ENCODE measurements at regions not wholly inside any gene's neighbourhood (a gene's known extent, or its start where the extent isn't known, plus 50 kb on each side); places are given as distances from the start of the nearest gene placed in this dataset.
"Not testable (repeated sequence)": the region's sequence is repeated elsewhere in the genome, so short reads cannot be mapped to it uniquely, and the experiment has no call there.

DNA sequence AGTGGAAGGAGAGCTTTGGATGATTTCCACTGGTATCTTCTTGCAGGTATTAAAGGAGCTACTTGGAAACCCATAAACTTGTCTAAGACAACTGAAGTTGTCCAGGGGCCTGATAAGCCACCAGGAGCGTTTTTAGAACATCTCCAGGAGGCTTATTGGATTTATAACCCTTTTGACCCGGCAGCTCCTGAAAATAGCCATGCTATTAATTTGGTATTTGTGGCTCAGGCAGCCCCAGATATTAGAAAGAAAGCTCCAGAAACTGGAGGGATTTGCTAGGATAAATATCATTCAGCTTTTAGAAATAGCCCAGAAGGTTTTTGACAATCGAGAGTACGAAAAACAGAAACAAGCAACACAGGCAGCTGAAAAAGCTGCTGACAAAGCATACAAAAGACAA is 461.0 kb upstream of the HTR1E start:
- DNase-seq (ENCODE audit: low spot score), result peak; percentile 96

DNA sequence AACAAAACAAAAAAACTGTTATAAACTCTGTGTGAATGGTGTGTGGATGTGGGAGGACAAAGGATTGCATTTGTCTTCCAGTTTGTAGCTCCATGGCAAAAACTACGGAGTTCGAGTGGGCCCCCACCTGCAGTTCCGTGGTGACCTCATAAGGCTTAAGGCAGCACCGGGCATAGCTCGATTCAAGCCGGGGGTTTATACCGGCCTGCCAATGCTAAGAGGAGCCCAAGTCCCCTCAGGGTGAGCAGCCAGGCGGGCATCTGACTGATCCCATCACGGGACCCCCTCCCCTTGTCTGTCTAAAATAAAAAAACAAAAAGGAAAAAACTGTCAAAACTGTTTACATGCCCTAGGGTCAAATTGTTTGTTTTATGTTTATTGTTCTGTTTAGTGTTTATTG is 463.2 kb upstream of the HTR1E start:
- DNase-seq (ENCODE audit: low spot score), result no peak

DNA sequence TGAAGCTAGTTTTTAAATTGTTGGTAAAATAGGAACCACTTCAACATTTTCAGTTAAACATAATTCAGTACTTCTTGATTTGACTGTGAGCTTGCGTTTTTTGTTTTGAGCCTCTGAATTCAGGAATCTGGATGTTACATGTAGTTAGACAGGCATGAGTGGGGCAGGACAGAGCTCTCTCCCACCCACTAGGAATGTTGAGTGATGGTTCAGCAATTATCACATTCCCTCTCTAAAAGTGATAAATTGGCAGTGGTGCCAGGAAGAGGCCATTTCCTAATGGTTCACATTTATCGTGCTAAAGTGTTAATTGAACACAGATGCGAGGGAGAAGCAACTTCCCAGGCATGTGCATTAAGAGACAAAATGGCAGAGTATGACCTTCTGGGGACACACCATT is 465.5 kb upstream of the HTR1E start:
- DNase-seq (ENCODE audit: low spot score), result no peak

DNA sequence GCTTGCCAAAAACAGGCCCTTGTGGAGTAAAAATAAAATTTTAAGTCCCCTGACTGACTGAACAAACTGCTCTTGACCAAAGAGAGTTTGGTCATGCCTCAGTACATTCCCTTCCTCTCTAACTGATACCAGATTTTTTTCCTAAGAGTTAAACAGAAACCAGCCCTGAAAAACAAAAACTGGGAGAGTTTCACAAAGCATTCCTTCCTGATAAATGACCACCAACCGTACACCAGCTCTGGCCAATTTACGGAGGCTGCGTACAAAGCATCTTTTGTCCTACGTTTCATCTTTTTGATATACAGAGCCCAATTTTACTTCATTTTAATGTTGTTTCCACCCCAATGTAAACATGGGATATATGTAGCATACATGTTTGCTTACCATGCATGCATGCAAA is 477.4 kb upstream of the HTR1E start:
- DNase-seq (ENCODE audit: low spot score), result no peak

DNA sequence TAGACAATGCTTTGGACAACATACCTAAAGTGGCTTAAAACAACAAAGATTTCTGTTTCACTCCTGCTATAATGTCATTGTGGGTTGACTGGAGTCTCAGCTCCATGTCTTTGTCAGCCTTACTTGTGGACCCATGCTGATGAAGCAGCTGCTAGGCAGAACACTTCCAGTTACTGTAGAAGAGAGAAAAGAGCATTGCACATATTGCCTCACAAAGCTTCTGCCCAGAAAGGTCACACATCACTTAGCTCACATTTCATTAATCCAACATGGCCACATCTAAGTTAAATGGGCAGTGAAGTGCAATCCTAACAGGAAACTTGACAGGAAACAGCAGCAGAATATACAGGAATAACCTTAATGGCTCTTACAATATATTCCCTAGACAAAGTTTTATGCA is 480.5 kb upstream of the HTR1E start:
- no peak for DNase-seq (ENCODE audit: low spot score)

DNA sequence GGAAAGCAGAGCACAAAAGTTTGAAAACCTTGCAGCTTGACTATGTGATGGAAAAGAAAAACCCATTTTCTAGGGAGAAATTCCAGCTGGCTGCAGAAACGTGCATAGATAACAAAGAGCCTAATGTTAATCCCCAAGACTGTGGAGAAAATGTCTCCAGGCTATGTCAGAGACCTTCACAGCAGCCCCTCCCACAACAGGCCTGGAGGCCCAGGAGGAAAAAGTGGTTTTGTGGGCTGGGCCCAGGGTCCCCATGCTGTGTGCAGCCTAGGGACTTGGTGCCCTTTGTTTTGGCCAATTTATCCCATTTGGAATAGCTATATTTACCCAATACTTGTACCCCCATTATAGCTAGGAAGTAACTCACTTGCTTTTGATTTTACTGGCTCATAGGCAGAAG is 484.1 kb upstream of the HTR1E start:
- DNase-seq (ENCODE audit: low spot score), result no peak

DNA sequence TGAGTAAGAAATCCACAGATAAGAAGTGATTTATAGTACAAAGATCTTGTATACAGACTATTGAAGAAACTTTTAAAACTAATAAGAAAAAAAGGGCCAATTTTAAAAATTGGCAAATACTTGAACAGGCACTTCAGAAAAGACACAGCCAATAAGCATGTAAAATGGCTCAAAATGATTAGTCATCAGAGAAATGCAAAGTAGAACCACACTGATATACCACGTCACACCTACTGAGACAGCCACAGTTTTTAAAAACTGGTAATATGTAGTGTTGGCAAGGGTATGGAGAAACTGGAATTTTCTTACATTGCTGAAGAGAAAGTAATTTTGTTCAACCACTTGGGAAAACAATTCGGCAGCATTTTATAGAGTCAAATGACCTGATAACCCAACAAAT is 488.9 kb upstream of the HTR1E start:
- DNase-seq (ENCODE audit: low spot score), result no peak

DNA sequence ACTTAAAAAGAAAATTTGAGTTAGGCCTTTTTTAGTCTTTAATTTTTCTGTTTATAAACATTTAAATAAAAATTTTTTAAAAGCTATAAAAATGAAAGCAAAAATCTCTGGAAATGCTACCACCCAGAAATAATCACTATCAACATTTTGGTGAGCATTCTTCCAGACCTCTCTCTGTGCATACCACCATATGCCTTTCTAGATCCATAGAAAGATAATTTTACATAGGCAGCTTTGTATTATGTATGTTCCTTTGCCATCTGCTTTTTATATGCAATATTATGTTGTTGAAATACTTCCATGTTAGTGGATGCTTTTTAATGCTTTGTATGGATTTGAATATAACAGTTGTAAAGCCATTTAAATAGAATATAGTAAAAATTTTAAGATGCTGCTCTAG is 496.7 kb upstream of the HTR1E start:
- DNase-seq (ENCODE audit: low spot score), result no peak

DNA sequence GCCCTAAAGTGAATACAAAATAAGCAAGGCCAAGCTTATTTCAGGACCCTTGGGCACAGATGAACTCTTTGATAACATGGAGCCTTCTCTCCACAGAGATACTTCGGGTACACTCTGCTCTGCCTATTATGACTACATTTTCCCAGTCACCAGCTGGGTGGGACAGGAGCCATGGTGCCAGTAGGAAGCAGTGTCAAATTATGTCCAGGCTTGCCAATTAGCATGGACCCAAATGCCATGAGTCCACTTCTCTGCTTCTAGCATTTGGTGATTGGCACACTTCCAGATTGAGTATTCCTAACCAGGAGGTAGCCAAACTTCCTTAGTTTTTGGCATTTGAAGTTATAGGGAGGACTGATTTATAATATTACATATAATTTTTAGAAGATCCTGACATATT is 513.8 kb upstream of the HTR1E start:
- no peak for DNase-seq (ENCODE audit: low spot score)

DNA sequence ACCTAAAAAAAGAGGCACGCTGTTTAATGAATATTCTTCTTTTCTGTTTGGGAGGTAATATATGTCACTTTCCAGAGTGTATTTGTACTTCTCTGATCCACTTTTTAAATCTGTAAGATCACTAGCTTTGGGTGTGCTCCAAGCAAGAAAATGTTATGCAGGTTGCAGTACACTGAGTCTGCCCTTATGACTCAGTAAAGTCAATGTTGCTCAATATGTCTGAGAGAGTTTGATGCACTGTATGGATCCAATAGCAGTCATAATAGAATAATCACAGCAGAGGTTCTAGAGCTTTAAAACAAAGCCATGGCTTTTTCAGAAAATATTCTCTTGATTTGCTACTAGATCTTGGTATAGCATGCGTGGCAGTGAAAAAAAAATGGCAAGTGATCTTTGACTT is 525.3 kb upstream of the HTR1E start:
- DNase-seq (ENCODE audit: low spot score), result no peak

DNA sequence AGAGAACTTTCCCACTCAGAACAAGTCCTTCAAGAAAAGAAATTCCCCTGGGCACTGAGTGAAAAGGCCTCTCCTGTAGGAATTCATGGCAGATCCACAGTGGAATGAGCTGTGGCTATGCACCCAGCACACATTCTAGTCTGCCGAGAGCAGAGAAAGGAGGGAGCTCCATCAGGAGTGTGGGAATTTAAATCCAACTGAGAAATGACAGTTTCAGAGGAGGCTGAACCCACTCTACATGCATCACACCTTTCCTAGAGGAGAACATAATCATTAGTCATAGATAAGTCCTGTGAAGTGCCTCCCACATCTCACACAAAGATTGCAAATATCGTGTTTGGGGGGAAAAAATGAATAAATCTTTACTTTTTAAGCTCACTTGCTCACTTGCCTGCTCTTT is 530.2 kb upstream of the HTR1E start:
- DNase-seq (ENCODE audit: low spot score), result no peak

DNA sequence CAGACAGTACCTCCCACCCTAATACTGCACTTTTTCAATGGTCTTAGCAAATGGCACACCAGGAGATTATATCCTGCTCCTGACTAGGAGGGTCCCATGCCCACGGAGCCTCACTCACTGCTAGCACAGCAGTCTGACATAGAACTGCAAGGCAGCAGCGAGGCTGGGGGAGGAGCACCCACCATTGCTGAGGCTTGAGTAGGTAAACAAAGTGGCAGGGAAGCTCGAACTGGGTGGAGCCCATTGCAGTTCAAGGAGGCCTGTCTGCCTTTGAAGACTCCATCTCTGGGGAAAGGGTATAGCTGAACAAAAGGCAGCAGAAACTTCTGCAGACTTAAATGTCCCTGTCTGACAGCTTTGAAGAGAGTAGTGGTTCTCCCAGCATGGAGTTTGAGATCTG is 544.5 kb upstream of the HTR1E start:
- DNase-seq (ENCODE audit: low spot score), result not testable (repeated sequence)

DNA sequence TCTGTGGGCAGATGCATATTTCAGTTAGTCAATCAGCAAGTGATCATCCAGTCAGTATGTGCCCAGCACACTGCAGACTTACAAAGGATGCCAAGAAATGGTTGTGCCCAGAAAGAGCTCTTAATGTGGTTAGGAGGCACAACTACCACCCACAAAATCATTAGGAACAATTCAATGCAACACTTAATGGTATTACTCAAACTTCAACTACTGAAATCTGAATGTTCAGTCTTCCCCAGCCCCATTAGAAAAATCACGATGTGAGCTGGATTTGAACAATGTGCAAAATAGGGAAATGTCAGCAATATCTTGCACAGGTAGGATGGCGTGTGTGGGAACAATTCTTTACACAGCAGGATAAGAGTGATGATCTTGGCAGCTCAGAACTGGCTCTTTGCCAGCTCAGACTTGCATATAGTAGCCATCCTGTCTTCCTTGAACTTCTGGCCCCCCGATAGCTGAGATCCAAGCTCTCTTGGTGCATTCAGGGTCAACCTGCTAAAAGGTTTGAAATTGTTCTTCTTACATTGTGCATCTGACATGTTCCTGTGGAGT is 556.7 kb upstream of the HTR1E start:
- no peak for DNase-seq (ENCODE audit: low spot score)

DNA sequence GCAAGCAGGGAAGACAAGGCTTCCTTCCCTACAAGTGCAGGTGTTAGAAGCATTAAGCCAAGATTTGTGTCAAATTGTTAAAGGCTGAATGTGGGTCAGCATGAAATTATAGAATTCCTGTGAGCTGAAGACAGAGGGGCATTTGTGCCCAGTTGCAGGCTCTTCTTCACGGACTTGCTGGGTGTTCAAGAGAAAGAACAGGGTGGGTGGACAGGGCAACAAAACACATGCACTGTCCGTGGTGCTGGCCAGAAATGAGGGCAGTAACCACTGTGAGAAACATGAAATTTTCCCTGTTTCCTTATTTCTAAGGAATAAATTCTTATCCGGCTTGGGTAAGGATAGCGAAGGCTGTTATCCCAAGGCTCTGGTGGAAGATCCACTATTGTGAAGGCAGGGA is 579.5 kb upstream of the HTR1E start:
- peak; percentile 4 for DNase-seq (ENCODE audit: low spot score)

DNA sequence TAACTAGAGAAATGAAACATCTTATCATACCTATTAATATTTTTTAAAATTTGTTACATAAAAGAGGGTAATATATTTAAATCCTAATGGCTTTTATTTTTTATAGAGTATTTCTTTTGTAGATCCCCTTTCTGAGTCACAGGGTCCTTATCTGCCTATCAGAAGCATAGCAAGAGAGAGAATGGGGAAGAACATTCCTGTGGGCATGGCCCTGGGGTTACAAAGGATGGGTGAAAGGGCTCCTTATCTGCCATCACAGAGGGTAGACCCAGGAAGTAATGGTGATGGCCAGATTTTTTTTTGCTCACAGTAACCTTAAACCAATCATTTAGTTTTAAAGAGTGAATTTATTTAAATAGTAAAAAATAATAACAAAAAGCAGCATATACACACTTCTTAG is 582.1 kb upstream of the HTR1E start:
- no peak for DNase-seq (ENCODE audit: low spot score)

DNA sequence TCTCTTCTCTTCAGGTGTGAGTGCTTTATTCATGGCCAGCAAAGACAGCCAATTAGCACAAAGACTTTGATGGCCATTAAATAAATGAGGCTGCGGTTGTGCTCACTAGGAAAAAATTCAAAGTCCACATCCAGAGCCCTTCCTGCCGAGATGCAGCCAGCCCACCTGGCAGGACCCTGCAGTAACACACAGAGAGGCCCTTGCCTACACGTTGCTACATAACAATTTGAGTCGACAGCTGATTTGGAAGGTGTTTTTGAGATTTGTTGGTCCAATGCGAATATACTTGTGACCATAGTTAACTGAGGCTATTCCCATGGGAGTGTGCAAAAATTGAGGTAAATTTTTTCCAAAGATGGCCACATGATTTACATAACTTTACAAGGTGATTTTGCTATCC is 605.4 kb upstream of the HTR1E start:
- no peak for DNase-seq (ENCODE audit: low spot score)

DNA sequence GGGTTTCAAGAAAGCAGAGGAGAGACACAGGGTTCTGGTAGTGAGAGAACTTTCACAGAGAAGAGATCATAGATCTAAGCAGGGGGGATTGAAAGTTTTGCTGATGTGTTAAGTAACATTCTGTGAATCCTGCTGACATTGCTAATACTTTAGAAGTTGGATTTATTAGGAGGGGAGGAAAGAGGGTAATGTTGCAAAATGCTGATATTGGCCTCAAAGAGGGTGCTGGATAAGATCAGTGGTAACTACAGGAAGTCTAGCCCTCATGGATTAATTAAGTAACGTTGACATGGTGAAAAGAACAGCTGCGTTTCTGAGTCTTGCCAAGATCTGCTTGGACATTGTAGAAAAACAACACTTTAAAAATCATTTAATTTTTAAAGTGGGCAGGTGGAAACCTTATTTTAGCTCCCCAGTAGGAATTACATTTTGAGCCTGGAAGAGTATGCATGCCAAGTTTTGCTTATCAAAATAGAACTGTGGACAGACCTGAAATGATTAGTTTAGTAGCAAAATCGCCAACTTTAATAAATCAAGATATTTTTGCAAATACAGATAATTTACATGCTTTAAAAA is 606.0 kb upstream of the HTR1E start:
- peak; percentile 63 for DNase-seq (ENCODE audit: low spot score)

DNA sequence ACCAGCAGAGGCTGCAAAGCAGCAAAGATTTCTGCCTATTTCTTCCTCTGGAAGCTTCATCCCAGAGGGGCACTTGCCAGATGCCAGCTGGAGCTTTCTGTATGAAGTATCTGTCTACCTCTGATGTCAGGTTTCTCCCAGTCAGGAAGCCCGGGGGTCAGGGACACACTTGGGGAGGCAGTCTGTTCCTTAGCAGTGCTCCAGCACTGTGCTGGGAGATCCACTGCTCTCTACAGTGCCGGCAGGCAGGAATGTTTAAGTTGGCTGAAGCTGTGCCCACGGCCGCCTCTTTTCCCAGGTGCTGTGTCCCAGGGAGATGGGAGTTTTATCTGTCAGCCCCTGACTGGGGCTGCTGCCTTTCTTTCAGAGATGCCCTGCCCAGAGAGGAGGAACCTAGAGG is 631.1 kb upstream of the HTR1E start:
- no peak for DNase-seq (ENCODE audit: low spot score)

DNA sequence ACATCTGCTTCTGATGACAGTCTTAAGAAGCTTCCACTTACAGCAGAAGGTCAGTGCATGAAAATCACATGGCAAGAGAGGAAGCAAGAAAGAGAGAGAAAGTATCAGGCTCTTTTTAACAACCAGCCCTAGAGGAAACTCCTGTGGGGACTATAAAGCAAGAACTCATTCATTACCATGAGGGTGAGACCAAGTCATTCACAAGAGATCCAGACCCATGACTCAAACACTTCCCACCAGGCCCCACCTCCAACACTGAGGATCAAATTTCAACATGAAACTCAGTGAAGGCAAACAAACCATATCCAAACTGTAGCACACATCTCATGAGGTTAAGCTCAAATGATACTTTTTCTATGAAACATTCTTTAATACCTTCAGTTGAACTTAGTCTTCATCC is 643.2 kb upstream of the SYNCRIP start:
- DNase-seq (ENCODE audit: low spot score), result no peak

DNA sequence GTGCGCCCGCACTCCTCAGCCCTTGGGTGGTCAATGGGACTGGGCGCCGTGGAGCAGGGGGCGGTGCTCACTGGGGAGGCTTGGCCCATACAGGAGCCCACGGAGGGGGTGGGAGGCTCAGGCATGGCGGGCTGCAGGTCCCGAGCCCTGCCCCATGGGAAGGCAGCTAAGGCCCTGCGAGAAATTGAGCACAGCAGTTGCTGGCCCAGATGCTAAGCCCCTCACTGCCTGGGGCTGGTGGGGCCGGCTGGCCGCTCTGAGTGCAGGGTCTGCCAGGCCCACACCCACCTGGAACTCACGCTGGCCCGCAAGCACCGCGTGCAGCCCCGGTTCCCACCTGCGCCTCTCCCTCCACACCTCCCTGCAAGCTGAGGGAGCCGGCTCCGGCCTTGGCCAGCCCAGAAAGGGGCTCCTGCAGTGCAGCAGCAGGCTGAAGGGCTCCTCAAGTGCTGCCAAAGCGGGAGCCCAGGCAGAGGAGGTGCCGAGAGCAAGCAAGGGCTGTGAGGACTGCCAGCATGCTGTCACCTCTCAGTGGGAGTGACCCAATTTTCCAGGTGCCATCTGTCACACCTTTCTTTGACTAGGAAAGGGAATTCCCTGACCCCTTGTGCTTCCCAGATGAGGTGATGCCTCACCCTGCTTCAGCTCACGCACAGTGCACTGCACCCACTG is 642.3 kb upstream of the SYNCRIP start:
- DNase-seq (ENCODE audit: low spot score), result not testable (repeated sequence)

DNA sequence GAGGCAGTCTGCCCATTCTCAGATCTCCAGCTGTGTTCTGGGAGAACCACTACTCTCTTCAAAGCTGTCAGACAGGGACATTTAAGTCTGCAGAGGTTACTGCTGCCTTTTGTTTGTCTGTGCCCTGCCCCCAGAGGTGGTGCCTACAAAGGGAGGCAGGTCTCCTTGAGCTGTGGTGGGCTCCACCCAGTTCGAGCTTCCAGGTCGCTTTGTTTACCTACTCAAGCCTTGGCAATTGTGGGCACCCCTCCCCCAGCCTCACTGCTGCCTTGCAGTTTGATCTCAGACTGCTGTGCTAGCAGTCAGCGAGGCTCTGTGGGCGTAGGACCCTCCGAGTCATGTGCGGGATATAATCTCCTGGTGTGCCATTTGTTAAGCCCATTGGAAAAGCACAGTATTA is 640.9 kb upstream of the SYNCRIP start:
- not testable (repeated sequence) for DNase-seq (ENCODE audit: low spot score)

DNA sequence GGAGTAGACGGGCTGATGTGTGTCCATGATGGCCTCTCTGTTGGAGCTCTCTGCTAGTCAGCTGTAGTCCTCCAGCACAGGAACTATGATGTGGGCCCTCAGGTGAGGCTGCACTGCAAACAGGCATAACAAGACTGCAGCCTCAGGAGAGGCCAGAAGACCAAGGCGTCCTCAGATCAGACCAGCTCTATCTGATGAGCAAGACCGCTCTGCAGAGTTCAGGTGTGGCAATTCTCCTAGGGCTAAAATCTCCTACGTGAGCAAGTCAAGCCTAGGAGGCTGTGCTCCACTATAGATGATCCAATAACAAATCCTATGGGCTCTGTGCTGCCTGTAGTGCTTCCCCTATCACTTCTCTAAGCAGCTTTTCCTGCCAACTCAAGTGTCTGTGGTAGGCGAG is 633.4 kb upstream of the SYNCRIP start:
- no peak for DNase-seq (ENCODE audit: low spot score)

DNA sequence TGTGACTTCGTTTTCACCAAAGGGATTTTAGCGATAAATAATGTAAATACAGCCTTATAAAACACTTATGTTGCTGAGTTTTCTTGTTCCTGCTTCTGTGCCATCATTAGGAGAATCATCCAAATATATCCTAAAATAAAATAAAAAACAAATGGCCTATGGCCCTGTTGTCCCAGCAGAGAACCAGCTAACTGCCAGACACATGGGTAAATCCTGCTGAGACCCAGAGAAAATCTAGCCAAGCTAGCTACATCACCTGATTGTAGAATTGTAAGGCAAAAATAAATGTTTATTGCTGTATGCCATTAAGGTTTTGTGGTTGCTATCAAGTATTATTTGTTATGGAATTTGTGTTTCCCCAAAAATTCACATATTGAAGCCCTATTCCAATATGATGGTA is 631.2 kb upstream of the SYNCRIP start:
- DNase-seq (ENCODE audit: low spot score), result no peak

All from umbilical cord (tissue), 1 donor.